ENCODE measurements at regions not wholly inside any gene's neighbourhood (a gene's known extent, or its start where the extent isn't known, plus 50 kb on each side); places are given as distances from the start of the nearest gene placed in this dataset.

GRCh38 chr5:157913575-157913974 is 54.6 kb upstream of the CLINT1 start:
- H3K27ac ChIP-seq (replicated peaks) = no peak overlapping the region
- no peaks in the 10 kb centered on the region for H3K27me3 ChIP-seq (ENCODE audit: insufficient read depth, poor library complexity, severe bottlenecking)
- no peak for TF ChIP-seq POLR2AphosphoS5 (IDR thresholded peaks at IDR 0.05; ENCODE audit: low read depth)
- TF ChIP-seq REST (IDR thresholded peaks at IDR 0.05; ENCODE audit: insufficient replicate concordance, low read depth) = no peak
- no peak overlapping the region for H3K4me3 ChIP-seq (replicated peaks; ENCODE audit: insufficient read depth, low read length)
- DNase-seq (ENCODE audit: low read depth in 1 of 2, low spot score in 1 of 2) = peak in 1 of 2 experiments; percentile 30

- no peak overlapping the region for H3K4me3 ChIP-seq (replicated peaks; ENCODE audit: insufficient read depth, low read length)
- no peak overlapping the region for H3K27ac ChIP-seq (replicated peaks)
- no peak for DNase-seq (ENCODE audit: low read depth in 1 of 2, low spot score in 1 of 2)
- TF ChIP-seq REST (IDR thresholded peaks at IDR 0.05; ENCODE audit: insufficient replicate concordance, low read depth) (no peak), SPI1 (IDR thresholded peaks at IDR 0.05; ENCODE audit: borderline replicate concordance, low read depth) (no peak), POLR2AphosphoS5 (IDR thresholded peaks at IDR 0.05; ENCODE audit: low read depth) (no peak), GABPA (IDR thresholded peaks at IDR 0.05; ENCODE audit: low read depth) (no peak)
- TF ChIP-seq, protein P1, sequence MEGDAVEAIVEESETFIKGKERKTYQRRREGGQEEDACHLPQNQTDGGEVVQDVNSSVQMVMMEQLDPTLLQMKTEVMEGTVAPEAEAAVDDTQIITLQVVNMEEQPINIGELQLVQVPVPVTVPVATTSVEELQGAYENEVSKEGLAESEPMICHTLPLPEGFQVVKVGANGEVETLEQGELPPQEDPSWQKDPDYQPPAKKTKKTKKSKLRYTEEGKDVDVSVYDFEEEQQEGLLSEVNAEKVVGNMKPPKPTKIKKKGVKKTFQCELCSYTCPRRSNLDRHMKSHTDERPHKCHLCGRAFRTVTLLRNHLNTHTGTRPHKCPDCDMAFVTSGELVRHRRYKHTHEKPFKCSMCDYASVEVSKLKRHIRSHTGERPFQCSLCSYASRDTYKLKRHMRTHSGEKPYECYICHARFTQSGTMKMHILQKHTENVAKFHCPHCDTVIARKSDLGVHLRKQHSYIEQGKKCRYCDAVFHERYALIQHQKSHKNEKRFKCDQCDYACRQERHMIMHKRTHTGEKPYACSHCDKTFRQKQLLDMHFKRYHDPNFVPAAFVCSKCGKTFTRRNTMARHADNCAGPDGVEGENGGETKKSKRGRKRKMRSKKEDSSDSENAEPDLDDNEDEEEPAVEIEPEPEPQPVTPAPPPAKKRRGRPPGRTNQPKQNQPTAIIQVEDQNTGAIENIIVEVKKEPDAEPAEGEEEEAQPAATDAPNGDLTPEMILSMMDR (IDR thresholded peaks at IDR 0.05; ENCODE audit: insufficient read depth, low read length) = no peak
- H3K27me3 ChIP-seq (ENCODE audit: insufficient read depth, poor library complexity, severe bottlenecking) = no peaks in the 10 kb centered on the region
Observed at GRCh38 chr5:157912621-157913325, 53.8 kb upstream of the CLINT1 start.

GRCh38 chr5:157911568-157911967 is 52.6 kb upstream of the CLINT1 start:
- no peak for TF ChIP-seq SPI1 (IDR thresholded peaks at IDR 0.05; ENCODE audit: borderline replicate concordance, low read depth)
- TF ChIP-seq GABPA (IDR thresholded peaks at IDR 0.05; ENCODE audit: low read depth) = no peak
- TF ChIP-seq POLR2AphosphoS5 (IDR thresholded peaks at IDR 0.05; ENCODE audit: low read depth) = no peak
- no peak for TF ChIP-seq REST (IDR thresholded peaks at IDR 0.05; ENCODE audit: insufficient replicate concordance, low read depth)
- TF ChIP-seq, protein P1 (IDR thresholded peaks at IDR 0.05; ENCODE audit: insufficient read depth, low read length) = no peak
- Histone ChIP-seq H3K27me3 (ENCODE audit: insufficient read depth, poor library complexity, severe bottlenecking) (no peaks in the 10 kb centered on the region), H3K4me3 (replicated peaks; ENCODE audit: insufficient read depth, low read length) (no peak overlapping the region), H3K27ac (replicated peaks) (no peak overlapping the region)
- no peak for DNase-seq (ENCODE audit: low read depth in 1 of 2, low spot score in 1 of 2)

Data from HL-60 (cell line).